Right hindlimb (tissue), 1 donor: ENCODE measurements at regions not wholly inside any gene's neighbourhood (a gene's known extent, or its start where the extent isn't known, plus 50 kb on each side); places are given as distances from the start of the nearest gene placed in this dataset.

Experiments
- DNase-seq: peaks from one replicate; pipeline ENCODE4 v3.0.0-alpha.2; 2018

- DNase-seq = no peak
Measured at GRCh38 chr19:28927456-28927855, 285.5 kb downstream of the UQCRFS1 start.

- no peak for DNase-seq
Measured at GRCh38 chr19:28920269-28921066, 292.5 kb downstream of the UQCRFS1 start.

GRCh38 chr19:28917621-28918020 lies 295.3 kb downstream of the UQCRFS1 start:
- no peak for DNase-seq

- no peak for DNase-seq
Measured at GRCh38 chr19:28915737-28916460, 297.1 kb downstream of the UQCRFS1 start.

GRCh38 chr19:28915202-28915601 lies 297.7 kb downstream of the UQCRFS1 start:
- no peak for DNase-seq

- no peak for DNase-seq
Measured at GRCh38 chr19:28914173-28914572, 298.8 kb downstream of the UQCRFS1 start.

- DNase-seq = no peak
Measured at GRCh38 chr19:28913626-28914025, 299.3 kb downstream of the UQCRFS1 start.

- DNase-seq = no peak
Measured at GRCh38 chr19:28908941-28909340, 304.0 kb downstream of the UQCRFS1 start.

- DNase-seq = no peak
Measured at GRCh38 chr19:28907534-28907933, 305.4 kb downstream of the UQCRFS1 start.

GRCh38 chr19:28905996-28906395 lies 307.0 kb downstream of the UQCRFS1 start:
- DNase-seq = no peak

- DNase-seq = no peak
Measured at GRCh38 chr19:28899703-28900102, 313.2 kb downstream of the UQCRFS1 start.

- DNase-seq = no peak
Measured at GRCh38 chr19:28898249-28898648, 314.7 kb downstream of the UQCRFS1 start.

- DNase-seq = no peak
Measured at GRCh38 chr19:28889941-28890670, 322.8 kb downstream of the UQCRFS1 start.

- DNase-seq = no peak
Measured at GRCh38 chr19:28887920-28888618, 324.9 kb downstream of the UQCRFS1 start.

- DNase-seq = no peak
Measured at GRCh38 chr19:28886708-28887107, 326.2 kb downstream of the UQCRFS1 start.

GRCh38 chr19:28885965-28886364 lies 327.0 kb downstream of the UQCRFS1 start:
- no peak for DNase-seq

GRCh38 chr19:28884786-28885476 lies 328.0 kb downstream of the UQCRFS1 start:
- DNase-seq = no peak

- no peak for DNase-seq
Measured at GRCh38 chr19:28883241-28883693, 329.7 kb downstream of the UQCRFS1 start.

- DNase-seq = no peak
Measured at GRCh38 chr19:28882818-28883217, 330.1 kb downstream of the UQCRFS1 start.

GRCh38 chr19:28881616-28882015 lies 331.3 kb downstream of the UQCRFS1 start:
- no peak for DNase-seq

- DNase-seq = no peak
Measured at GRCh38 chr19:28880735-28881401, 332.1 kb downstream of the UQCRFS1 start.
